Stomach (tissue), 4 donors: ENCODE measurements at regions not wholly inside any gene's neighbourhood (a gene's known extent, or its start where the extent isn't known, plus 50 kb on each side); places are given as distances from the start of the nearest gene placed in this dataset.

Experiments
- EP300 ChIP-seq: sonication (generic); formaldehyde crosslinking; IDR thresholded peaks from one replicate; pipeline ENCODE4 v1.6.1; 2017; ENCODE audit warnings: antibody characterized with exemption
- TF ChIP-seq, protein P1 (sequence below), 7 experiments: fragments of 450-650 bp in 4 of 7; fragments of 200-600 bp in 3 of 7; sonication (generic) in 3 of 7; IDR thresholded peaks; one replicate each; pipeline ENCODE4 v1.5.1; 2016 to 2019; ENCODE audit warnings: antibody characterized with exemption in 7 of 7, control low read depth in 2 of 7, mild to moderate bottlenecking in 1 of 7

DNA sequence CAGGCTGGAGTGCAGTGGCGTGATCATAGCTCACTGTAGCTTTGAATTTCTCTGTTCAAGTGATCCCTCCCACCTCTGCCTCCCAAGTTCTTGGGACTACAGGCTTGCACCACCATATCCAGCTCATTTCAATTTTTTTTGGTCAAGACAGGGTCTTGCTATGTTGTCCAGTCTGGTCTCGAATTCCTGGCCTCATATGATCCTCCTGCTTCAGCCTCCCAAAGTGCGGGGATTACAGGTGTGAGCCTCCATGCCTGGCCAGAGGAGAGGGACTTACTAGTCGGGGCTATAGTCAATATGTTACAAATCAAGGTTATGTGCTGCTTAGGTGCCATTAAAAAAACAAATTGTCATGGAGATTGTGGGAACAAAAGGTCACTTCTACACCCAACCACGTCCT is 105.3 kb upstream of the GALNT17 start:
- no peak for TF ChIP-seq EP300
- TF ChIP-seq, protein P1, sequence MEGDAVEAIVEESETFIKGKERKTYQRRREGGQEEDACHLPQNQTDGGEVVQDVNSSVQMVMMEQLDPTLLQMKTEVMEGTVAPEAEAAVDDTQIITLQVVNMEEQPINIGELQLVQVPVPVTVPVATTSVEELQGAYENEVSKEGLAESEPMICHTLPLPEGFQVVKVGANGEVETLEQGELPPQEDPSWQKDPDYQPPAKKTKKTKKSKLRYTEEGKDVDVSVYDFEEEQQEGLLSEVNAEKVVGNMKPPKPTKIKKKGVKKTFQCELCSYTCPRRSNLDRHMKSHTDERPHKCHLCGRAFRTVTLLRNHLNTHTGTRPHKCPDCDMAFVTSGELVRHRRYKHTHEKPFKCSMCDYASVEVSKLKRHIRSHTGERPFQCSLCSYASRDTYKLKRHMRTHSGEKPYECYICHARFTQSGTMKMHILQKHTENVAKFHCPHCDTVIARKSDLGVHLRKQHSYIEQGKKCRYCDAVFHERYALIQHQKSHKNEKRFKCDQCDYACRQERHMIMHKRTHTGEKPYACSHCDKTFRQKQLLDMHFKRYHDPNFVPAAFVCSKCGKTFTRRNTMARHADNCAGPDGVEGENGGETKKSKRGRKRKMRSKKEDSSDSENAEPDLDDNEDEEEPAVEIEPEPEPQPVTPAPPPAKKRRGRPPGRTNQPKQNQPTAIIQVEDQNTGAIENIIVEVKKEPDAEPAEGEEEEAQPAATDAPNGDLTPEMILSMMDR (IDR thresholded peaks at IDR 0.05), result no peak
